Central memory CD8-positive, alpha-beta T cell (primary cell): ENCODE measurements at regions not wholly inside any gene's neighbourhood (a gene's known extent, or its start where the extent isn't known, plus 50 kb on each side); places are given as distances from the start of the nearest gene placed in this dataset.

Source experiments
- ATAC-seq: fragments of 150-1000 bp; cut with Tn5 transposase; replicated peaks from 2 replicates; pipeline ENCODE4 v1.10.0; 2022; ENCODE audit warnings: mild to moderate bottlenecking, moderate FRiP score, moderate number of reproducible peaks; ENCODE audit not compliant: poor library complexity, severe bottlenecking; ENCODE audit errors: extremely low read depth
- DNase-seq, 2 donors: peaks; one replicate each; pipeline ENCODE4 v3.0.0; 2021; ENCODE audit warnings: low spot score in 2 of 2
- H3K27ac Mint-ChIP-seq: one replicate; pipeline ENCODE4 v1.8.0; 2022; ENCODE audit warnings: low read depth, mild to moderate bottlenecking, moderate library complexity, mixed read lengths
- H3K27me3 Mint-ChIP-seq: one replicate; pipeline ENCODE4 v1.8.0; 2022; ENCODE audit warnings: mixed read lengths
- H3K36me3 Mint-ChIP-seq: one replicate; pipeline ENCODE4 v1.8.0; 2022; ENCODE audit warnings: mild to moderate bottlenecking, moderate library complexity, mixed read lengths; ENCODE audit not compliant: insufficient read depth
- H3K4me1 Mint-ChIP-seq: one replicate; pipeline ENCODE4 v1.8.0; 2022; ENCODE audit warnings: mixed read lengths
- H3K4me3 Mint-ChIP-seq: one replicate; pipeline ENCODE4 v1.8.0; 2022; ENCODE audit warnings: mild to moderate bottlenecking, moderate library complexity, mixed read lengths
- H3K9me3 Mint-ChIP-seq: one replicate; pipeline ENCODE4 v1.8.0; 2022; ENCODE audit warnings: mixed read lengths

- Mint-ChIP-seq H3K4me3 (no peak overlapping the region), H3K27me3 (no peaks in the 10 kb centered on the region), H3K27ac (no peak overlapping the region), H3K9me3 (no peaks in the 10 kb centered on the region), H3K36me3 (no peaks in the 10 kb centered on the region), H3K4me1 (no peaks in the 10 kb centered on the region)
- DNase-seq = no peak
- no peak for ATAC-seq
Observed at GRCh38 chr21:14757533-14758327, 211.6 kb upstream of the SAMSN1 start.

- DNase-seq (no peak), ATAC-seq (no peak)
- no peak overlapping the region for H3K4me3 Mint-ChIP-seq
- no peaks in the 10 kb centered on the region for H3K9me3 Mint-ChIP-seq
- H3K4me1 Mint-ChIP-seq = no peaks in the 10 kb centered on the region
- H3K27ac Mint-ChIP-seq = no peak overlapping the region
- H3K36me3 Mint-ChIP-seq = no peaks in the 10 kb centered on the region
- peaks cover 2% of the 10 kb centered on the region for H3K27me3 Mint-ChIP-seq
Observed at GRCh38 chr21:14755086-14755485, 209.0 kb upstream of the SAMSN1 start.

GRCh38 chr21:14754682-14755081, 208.6 kb upstream of the SAMSN1 start:
- Mint-ChIP-seq H3K4me3 (no peak overlapping the region), H3K9me3 (no peaks in the 10 kb centered on the region), H3K36me3 (no peaks in the 10 kb centered on the region), H3K27ac (no peak overlapping the region), H3K27me3 (peaks cover 6% of the 10 kb centered on the region), H3K4me1 (no peaks in the 10 kb centered on the region)
- DNase-seq (no peak), ATAC-seq (no peak)

GRCh38 chr21:14754259-14754604, 208.1 kb upstream of the SAMSN1 start:
- Mint-ChIP-seq H3K9me3 (no peaks in the 10 kb centered on the region), H3K27ac (no peak overlapping the region), H3K27me3 (peaks cover 11% of the 10 kb centered on the region), H3K36me3 (no peaks in the 10 kb centered on the region), H3K4me3 (no peak overlapping the region), H3K4me1 (no peaks in the 10 kb centered on the region)
- DNase-seq (no peak), ATAC-seq (no peak)

- Mint-ChIP-seq H3K36me3 (no peaks in the 10 kb centered on the region), H3K4me3 (no peak overlapping the region), H3K27me3 (peaks cover 17% of the 10 kb centered on the region), H3K9me3 (no peaks in the 10 kb centered on the region), H3K27ac (no peak overlapping the region), H3K4me1 (no peaks in the 10 kb centered on the region)
- no peak for DNase-seq
- ATAC-seq = no peak
Observed at GRCh38 chr21:14753466-14754258, 207.5 kb upstream of the SAMSN1 start.

DNA sequence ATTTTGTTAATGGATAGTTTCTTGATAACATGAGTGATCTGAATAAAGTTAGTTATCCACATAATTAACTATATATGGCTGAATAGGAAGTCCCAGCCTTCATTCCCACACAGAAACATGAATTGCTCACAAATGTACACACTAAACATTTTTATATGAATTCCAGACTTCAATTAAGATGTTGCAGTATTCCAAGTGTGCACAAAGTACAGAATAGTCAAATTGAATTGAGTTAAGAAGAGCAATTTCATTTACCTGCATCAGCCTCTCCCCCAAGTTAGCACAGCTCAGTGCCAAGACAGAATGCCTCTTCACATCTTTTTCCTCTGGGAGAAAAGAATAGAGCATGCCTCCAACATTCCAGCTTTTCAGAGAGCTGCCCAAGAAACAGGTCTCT, 207.0 kb upstream of the SAMSN1 start:
- Mint-ChIP-seq H3K27ac (no peak overlapping the region), H3K36me3 (no peaks in the 10 kb centered on the region), H3K9me3 (no peaks in the 10 kb centered on the region), H3K4me3 (no peak overlapping the region), H3K27me3 (peaks cover 22% of the 10 kb centered on the region), H3K4me1 (no peaks in the 10 kb centered on the region)
- ATAC-seq (no peak), DNase-seq (no peak)

DNA sequence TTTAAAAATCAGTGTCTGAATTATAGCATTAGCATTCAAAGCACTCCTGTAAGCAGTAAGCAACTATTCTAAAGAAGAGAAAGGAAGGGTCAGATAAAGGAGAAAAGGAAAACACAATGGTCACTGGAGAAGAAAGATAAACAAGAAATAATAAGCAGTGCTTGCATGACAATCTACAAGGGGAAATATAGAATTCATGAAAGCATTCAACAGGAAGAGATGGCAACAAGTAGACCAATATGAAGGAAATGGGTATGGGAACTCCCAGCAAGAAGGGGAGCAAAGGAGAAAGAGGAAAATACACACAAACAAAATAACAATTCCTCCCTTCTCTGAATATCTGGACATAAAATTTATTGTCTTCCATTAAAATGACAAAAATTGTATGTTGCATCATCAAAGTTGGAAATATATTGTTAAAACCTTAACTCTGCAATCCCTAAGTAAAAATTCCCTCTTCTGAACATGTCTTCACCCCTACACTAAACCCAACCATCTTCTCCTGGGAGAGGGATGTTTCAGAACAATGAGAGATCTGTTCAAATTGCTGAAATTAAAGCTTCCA, 206.3 kb upstream of the SAMSN1 start:
- Mint-ChIP-seq H3K36me3 (no peaks in the 10 kb centered on the region), H3K9me3 (no peaks in the 10 kb centered on the region), H3K27me3 (peaks cover 22% of the 10 kb centered on the region), H3K4me3 (no peak overlapping the region), H3K4me1 (no peaks in the 10 kb centered on the region), H3K27ac (no peak overlapping the region)
- DNase-seq (no peak), ATAC-seq (no peak)

- H3K27ac Mint-ChIP-seq = no peak overlapping the region
- H3K4me3 Mint-ChIP-seq = no peak overlapping the region
- DNase-seq (no peak), ATAC-seq (no peak)
- H3K27me3 Mint-ChIP-seq = peaks cover 22% of the 10 kb centered on the region
- H3K36me3 Mint-ChIP-seq = no peaks in the 10 kb centered on the region
- H3K4me1 Mint-ChIP-seq = no peaks in the 10 kb centered on the region
- H3K9me3 Mint-ChIP-seq = no peaks in the 10 kb centered on the region
Observed at GRCh38 chr21:14751602-14752344, 205.7 kb upstream of the SAMSN1 start.

- H3K4me3 Mint-ChIP-seq = no peak overlapping the region
- H3K27ac Mint-ChIP-seq = no peak overlapping the region
- DNase-seq (no peak), ATAC-seq (no peak)
- H3K4me1 Mint-ChIP-seq = no peaks in the 10 kb centered on the region
- H3K36me3 Mint-ChIP-seq = no peaks in the 10 kb centered on the region
- H3K27me3 Mint-ChIP-seq = peaks cover 22% of the 10 kb centered on the region
- no peaks in the 10 kb centered on the region for H3K9me3 Mint-ChIP-seq
Observed at GRCh38 chr21:14751011-14751410, 204.9 kb upstream of the SAMSN1 start.

- ATAC-seq = no peak
- no peaks in the 10 kb centered on the region for H3K9me3 Mint-ChIP-seq
- no peak overlapping the region for H3K4me3 Mint-ChIP-seq
- no peaks in the 10 kb centered on the region for H3K36me3 Mint-ChIP-seq
- peaks cover 22% of the 10 kb centered on the region for H3K27me3 Mint-ChIP-seq
- no peaks in the 10 kb centered on the region for H3K4me1 Mint-ChIP-seq
- DNase-seq = no peak
- no peak overlapping the region for H3K27ac Mint-ChIP-seq
Observed at GRCh38 chr21:14750041-14750440, 203.9 kb upstream of the SAMSN1 start.

DNA sequence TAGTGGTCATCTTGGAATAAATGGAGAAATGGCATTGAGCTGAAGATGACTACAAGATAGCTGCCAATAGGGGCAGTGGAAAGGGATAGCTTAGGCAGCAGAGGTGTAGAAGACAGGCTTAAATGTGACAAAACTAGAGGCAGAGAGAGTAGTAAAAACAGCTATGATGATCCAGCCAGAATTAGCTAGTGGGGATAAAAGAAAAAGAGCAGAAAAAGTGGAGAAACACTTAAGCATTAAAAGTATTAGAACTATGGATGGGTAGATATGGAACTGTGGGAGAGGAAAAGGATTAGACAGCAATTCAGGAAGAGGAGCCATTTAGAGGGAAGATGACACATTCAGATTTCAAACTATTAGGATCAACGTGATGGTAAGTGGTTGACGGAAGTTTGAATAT, 202.5 kb upstream of the SAMSN1 start:
- Mint-ChIP-seq H3K36me3 (no peaks in the 10 kb centered on the region), H3K27ac (no peak overlapping the region), H3K4me3 (no peak overlapping the region), H3K9me3 (no peaks in the 10 kb centered on the region), H3K27me3 (peaks cover 22% of the 10 kb centered on the region), H3K4me1 (no peaks in the 10 kb centered on the region)
- no peak for ATAC-seq
- no peak for DNase-seq

DNA sequence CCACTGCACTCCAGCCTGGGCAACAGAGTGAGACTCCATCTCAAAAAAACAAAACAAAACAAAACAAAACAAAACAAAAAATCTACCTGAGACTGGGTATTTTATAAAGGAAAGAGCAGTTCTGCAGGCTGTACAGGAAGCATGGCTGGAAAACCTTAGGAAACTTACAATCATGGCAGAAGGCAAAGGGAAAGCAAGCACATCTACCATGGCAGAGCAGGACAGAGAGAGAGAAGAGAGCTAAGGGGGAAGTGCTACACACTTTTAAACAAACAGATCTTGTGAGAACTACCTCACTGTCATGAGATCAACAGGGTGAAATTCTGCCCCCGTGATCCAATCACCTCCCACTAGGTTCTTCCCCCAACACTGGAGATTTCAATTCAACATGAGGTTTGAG, 198.3 kb upstream of the SAMSN1 start:
- ATAC-seq (no peak), DNase-seq (no peak)
- Mint-ChIP-seq H3K27me3 (peaks cover 12% of the 10 kb centered on the region), H3K4me1 (no peaks in the 10 kb centered on the region), H3K4me3 (no peak overlapping the region), H3K27ac (no peak overlapping the region), H3K36me3 (no peaks in the 10 kb centered on the region), H3K9me3 (no peaks in the 10 kb centered on the region)
